Karpas-422 (cell line): ENCODE measurements at regions not wholly inside any gene's neighbourhood (a gene's known extent, or its start where the extent isn't known, plus 50 kb on each side); places are given as distances from the start of the nearest gene placed in this dataset.

ENCODE experiments used
- DNase-seq: peaks from one replicate; pipeline ENCODE4 v3.0.0-alpha.2; 2015
- H2AFZ ChIP-seq: fragments of 200-600 bp; sonication (generic); 2 replicates; pipeline ENCODE4 v1.6.1; 2014; ENCODE audit warnings: antibody characterized with exemption, low read length, mixed read lengths
- H3K27ac ChIP-seq: fragments of 200-600 bp; sonication (generic); 2 replicates; pipeline ENCODE4 v1.5.1; 2014; ENCODE audit warnings: mild to moderate bottlenecking, low read length, moderate library complexity
- H3K27me3 ChIP-seq: fragments of 200-600 bp; sonication (generic); 2 replicates; pipeline ENCODE4 v1.6.1; 2014; ENCODE audit warnings: low read length, mixed read lengths
- H3K36me3 ChIP-seq: fragments of 200-600 bp; sonication (generic); 2 replicates; pipeline ENCODE4 v1.6.1; 2014; ENCODE audit warnings: low read length, mixed read lengths; ENCODE audit not compliant: insufficient read depth
- H3K4me1 ChIP-seq: fragments of 200-600 bp; sonication (generic); 2 replicates; pipeline ENCODE4 v1.6.1; 2014; ENCODE audit warnings: mild to moderate bottlenecking, low read length, mixed read lengths
- H3K4me2 ChIP-seq: fragments of 200-600 bp; sonication (generic); 2 replicates; pipeline ENCODE4 v1.6.1; 2014; ENCODE audit warnings: low read length, low read depth, mild to moderate bottlenecking; ENCODE audit not compliant: poor library complexity, severe bottlenecking
- H3K4me3 ChIP-seq: fragments of 200-600 bp; sonication (generic); 2 replicates; pipeline ENCODE4 v1.5.1; 2014; ENCODE audit warnings: mild to moderate bottlenecking, antibody characterized with exemption, low read length, mixed read lengths
- H3K79me2 ChIP-seq: fragments of 200-600 bp; sonication (generic); 2 replicates; pipeline ENCODE4 v1.6.1; 2014; ENCODE audit warnings: mild to moderate bottlenecking, low read length, mixed read lengths
- H3K9ac ChIP-seq: fragments of 200-600 bp; sonication (generic); 2 replicates; pipeline ENCODE4 v1.6.0; 2014; ENCODE audit warnings: low read length
- H3K9me2 ChIP-seq: fragments of 200-600 bp; sonication (generic), shearing (Covaris generic); replicated peaks from 2 replicates; pipeline ENCODE4 v1.6.0; 2014; ENCODE audit warnings: mild to moderate bottlenecking, low read length, moderate library complexity; ENCODE audit not compliant: insufficient read depth
- H3K9me3 ChIP-seq: fragments of 300-700, 200-600 bp; sonication (generic); 2 replicates; pipeline ENCODE4 v1.6.1; 2014; ENCODE audit warnings: low read length, mixed read lengths
- H4K20me1 ChIP-seq: fragments of 200-600 bp; sonication (generic); 2 replicates; pipeline ENCODE4 v1.6.1; 2014; ENCODE audit warnings: mild to moderate bottlenecking, antibody characterized with exemption, low read length, low read depth; ENCODE audit not compliant: insufficient read depth

- H3K4me2 ChIP-seq = no peak overlapping the region
- no peaks in the 10 kb centered on the region for H3K9me3 ChIP-seq
- no peaks in the 10 kb centered on the region for H3K27me3 ChIP-seq
- H2AFZ ChIP-seq = no peak overlapping the region
- DNase-seq = peak; percentile 41
- no peaks in the 10 kb centered on the region for H4K20me1 ChIP-seq
- H3K9me2 ChIP-seq = no peaks in the 10 kb centered on the region
- H3K9ac ChIP-seq = no peak overlapping the region
- no peak overlapping the region for H3K27ac ChIP-seq
- H3K4me3 ChIP-seq = no peak overlapping the region
- H3K79me2 ChIP-seq = no peaks in the 10 kb centered on the region
- no peaks in the 10 kb centered on the region for H3K36me3 ChIP-seq
- no peaks in the 10 kb centered on the region for H3K4me1 ChIP-seq
These were observed 113.3 kb upstream of the ATP2B1 start for GRCh38 chr12:89821896-89822295.

GRCh38 chr12:89817501-89818226 lies 109.0 kb upstream of the ATP2B1 start:
- Histone ChIP-seq H3K4me2 (no peak overlapping the region), H4K20me1 (no peaks in the 10 kb centered on the region), H3K4me3 (no peak overlapping the region), H3K27me3 (no peaks in the 10 kb centered on the region), H3K9me3 (no peaks in the 10 kb centered on the region), H3K4me1 (no peaks in the 10 kb centered on the region), H3K27ac (no peak overlapping the region), H3K36me3 (no peaks in the 10 kb centered on the region), H3K9ac (no peak overlapping the region), H3K9me2 (no peaks in the 10 kb centered on the region), H2AFZ (no peak overlapping the region), H3K79me2 (no peaks in the 10 kb centered on the region)
- no peak for DNase-seq

- H3K9me2 ChIP-seq = no peaks in the 10 kb centered on the region
- no peak overlapping the region for H3K4me2 ChIP-seq
- no peak overlapping the region for H2AFZ ChIP-seq
- H3K79me2 ChIP-seq = no peaks in the 10 kb centered on the region
- H3K4me1 ChIP-seq = no peaks in the 10 kb centered on the region
- H3K9me3 ChIP-seq = no peaks in the 10 kb centered on the region
- no peak overlapping the region for H3K4me3 ChIP-seq
- no peak for DNase-seq
- H4K20me1 ChIP-seq = no peaks in the 10 kb centered on the region
- no peak overlapping the region for H3K27ac ChIP-seq
- H3K9ac ChIP-seq = no peak overlapping the region
- no peaks in the 10 kb centered on the region for H3K27me3 ChIP-seq
- no peaks in the 10 kb centered on the region for H3K36me3 ChIP-seq
These were observed 106.6 kb upstream of the ATP2B1 start for GRCh38 chr12:89815225-89815624.

- Histone ChIP-seq H3K4me2 (no peak overlapping the region), H3K9me2 (no peaks in the 10 kb centered on the region; the same call in 1 of the 2 replicates), H2AFZ (no peak overlapping the region), H3K27me3 (no peaks in the 10 kb centered on the region), H3K9me3 (no peaks in the 10 kb centered on the region), H3K27ac (no peak overlapping the region), H3K9ac (no peak overlapping the region), H3K36me3 (no peaks in the 10 kb centered on the region), H3K79me2 (no peaks in the 10 kb centered on the region), H3K4me3 (no peak overlapping the region), H3K4me1 (no peaks in the 10 kb centered on the region), H4K20me1 (no peaks in the 10 kb centered on the region)
- no peak for DNase-seq
These were observed 94.8 kb upstream of the ATP2B1 start for GRCh38 chr12:89803412-89803811.

- H3K4me3 ChIP-seq = no peak overlapping the region
- H3K4me1 ChIP-seq = no peaks in the 10 kb centered on the region
- no peaks in the 10 kb centered on the region for H3K36me3 ChIP-seq
- H3K27me3 ChIP-seq = no peaks in the 10 kb centered on the region
- H4K20me1 ChIP-seq = no peaks in the 10 kb centered on the region
- H3K27ac ChIP-seq = no peak overlapping the region
- no peak overlapping the region for H3K4me2 ChIP-seq
- no peak for DNase-seq
- no peaks in the 10 kb centered on the region for H3K9me3 ChIP-seq
- no peak overlapping the region for H2AFZ ChIP-seq
- no peak overlapping the region for H3K9ac ChIP-seq
- no peaks in the 10 kb centered on the region; the same call in 1 of the 2 replicates for H3K9me2 ChIP-seq
- H3K79me2 ChIP-seq = no peaks in the 10 kb centered on the region
These were observed 92.6 kb upstream of the ATP2B1 start for GRCh38 chr12:89801284-89801683.

- H3K4me1 ChIP-seq = no peaks in the 10 kb centered on the region
- H3K27me3 ChIP-seq = no peaks in the 10 kb centered on the region
- no peaks in the 10 kb centered on the region for H3K79me2 ChIP-seq
- no peak overlapping the region for H2AFZ ChIP-seq
- no peak overlapping the region for H3K9ac ChIP-seq
- no peak overlapping the region for H3K4me3 ChIP-seq
- no peaks in the 10 kb centered on the region for H3K9me2 ChIP-seq
- no peaks in the 10 kb centered on the region for H3K36me3 ChIP-seq
- H3K9me3 ChIP-seq = no peaks in the 10 kb centered on the region
- no peak overlapping the region for H3K4me2 ChIP-seq
- H3K27ac ChIP-seq = no peak overlapping the region
- no peaks in the 10 kb centered on the region for H4K20me1 ChIP-seq
- no peak for DNase-seq
These were observed 91.8 kb upstream of the ATP2B1 start for GRCh38 chr12:89800435-89800834.

- Histone ChIP-seq H3K4me2 (no peak overlapping the region), H3K27me3 (no peaks in the 10 kb centered on the region), H3K9ac (no peak overlapping the region), H3K79me2 (no peaks in the 10 kb centered on the region), H2AFZ (no peak overlapping the region), H3K9me2 (no peaks in the 10 kb centered on the region), H3K4me3 (no peak overlapping the region), H3K36me3 (no peaks in the 10 kb centered on the region), H3K27ac (no peak overlapping the region), H3K9me3 (no peaks in the 10 kb centered on the region), H4K20me1 (no peaks in the 10 kb centered on the region), H3K4me1 (no peaks in the 10 kb centered on the region)
- no peak for DNase-seq
These were observed 90.7 kb upstream of the ATP2B1 start for GRCh38 chr12:89799316-89799715.

GRCh38 chr12:89797436-89797835 lies 88.8 kb upstream of the ATP2B1 start:
- H3K79me2 ChIP-seq = no peaks in the 10 kb centered on the region
- H3K9ac ChIP-seq = no peak overlapping the region
- no peaks in the 10 kb centered on the region for H3K27me3 ChIP-seq
- H3K27ac ChIP-seq = no peak overlapping the region
- H3K4me3 ChIP-seq = no peak overlapping the region
- H3K4me1 ChIP-seq = no peaks in the 10 kb centered on the region
- no peaks in the 10 kb centered on the region for H3K9me3 ChIP-seq
- H3K4me2 ChIP-seq = no peak overlapping the region
- H2AFZ ChIP-seq = no peak overlapping the region
- no peaks in the 10 kb centered on the region for H3K36me3 ChIP-seq
- no peak for DNase-seq
- H4K20me1 ChIP-seq = no peaks in the 10 kb centered on the region
- no peaks in the 10 kb centered on the region for H3K9me2 ChIP-seq
